GM21825 (cell line): ENCODE measurements at regions not wholly inside any gene's neighbourhood (a gene's known extent, or its start where the extent isn't known, plus 50 kb on each side); places are given as distances from the start of the nearest gene placed in this dataset.
A peak's percentile ranks its signal among the peaks of the same experiment; 100 is the strongest.

Source experiments
- ATAC-seq: cut with Tn5 transposase; IDR thresholded peaks from one replicate; pipeline ENCODE4 v1.9.1; 2021; ENCODE audit warnings: mild to moderate bottlenecking, moderate library complexity; ENCODE audit not compliant: unreplicated experiment

DNA sequence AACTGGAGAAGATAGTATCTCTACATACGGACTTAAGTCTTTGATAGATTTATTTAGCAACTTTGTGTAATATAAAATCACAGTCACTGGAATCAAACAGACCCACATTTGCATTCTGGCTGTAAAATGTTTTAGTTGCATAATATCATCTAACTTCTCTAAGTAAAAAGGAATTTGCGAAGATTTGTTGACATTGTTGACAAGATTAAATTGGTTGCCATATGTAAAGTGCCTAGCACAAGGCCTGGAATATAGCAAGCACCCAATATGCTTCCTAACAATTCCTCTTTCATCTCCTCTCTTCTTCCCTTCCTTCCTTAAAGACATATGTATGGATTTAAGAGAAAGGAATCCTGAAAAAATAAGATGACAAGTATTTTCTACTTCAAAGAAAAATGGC lies 295.4 kb upstream of the PPFIA2 start:
- ATAC-seq: no peak

DNA sequence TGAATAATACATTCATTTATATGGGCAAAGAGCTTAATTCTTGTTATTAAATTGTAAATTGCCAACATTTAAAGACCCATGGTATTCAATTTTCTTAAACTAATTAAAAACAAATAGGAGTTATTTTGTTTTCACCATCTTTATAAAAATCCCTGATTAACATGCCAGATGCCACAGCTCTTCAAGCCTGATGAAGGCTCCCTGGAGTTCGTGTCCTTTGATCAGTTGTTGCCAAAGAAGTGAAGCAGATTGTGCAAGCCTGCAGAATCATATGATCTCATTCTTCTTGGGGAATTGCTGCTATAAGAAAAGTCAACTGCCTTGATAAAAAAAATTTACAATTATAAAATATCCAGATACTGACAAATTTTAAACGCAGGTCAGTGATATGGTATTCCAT lies 288.3 kb upstream of the PPFIA2 start:
- ATAC-seq: no peak

- ATAC-seq: peak; percentile 80
These were observed 282.0 kb upstream of the PPFIA2 start for GRCh38 chr12:82040987-82041743.

GRCh38 chr12:82034769-82035168 lies 275.6 kb upstream of the PPFIA2 start:
- ATAC-seq: no peak

DNA sequence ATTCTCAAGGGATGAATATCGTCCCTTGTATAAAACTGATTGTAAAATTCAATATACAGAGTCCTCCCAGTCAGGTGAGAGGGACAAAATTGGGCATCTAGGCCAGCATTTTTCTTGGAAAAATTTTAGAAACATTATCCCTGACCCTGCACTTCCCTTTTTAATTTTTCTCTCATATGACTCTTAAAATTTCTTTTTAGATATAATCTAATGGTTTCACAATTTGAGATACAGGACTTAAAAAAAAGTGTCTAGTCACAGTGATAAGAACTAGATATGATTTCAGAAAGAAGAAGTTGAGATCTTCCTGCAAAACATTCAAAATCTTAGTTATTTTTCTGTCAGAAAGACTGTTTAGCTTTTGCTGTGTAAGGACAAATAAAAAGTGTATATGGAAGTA lies 270.8 kb upstream of the PPFIA2 start:
- no peak for ATAC-seq

- ATAC-seq: no peak
These were observed 269.6 kb upstream of the PPFIA2 start for GRCh38 chr12:82028772-82029171.

DNA sequence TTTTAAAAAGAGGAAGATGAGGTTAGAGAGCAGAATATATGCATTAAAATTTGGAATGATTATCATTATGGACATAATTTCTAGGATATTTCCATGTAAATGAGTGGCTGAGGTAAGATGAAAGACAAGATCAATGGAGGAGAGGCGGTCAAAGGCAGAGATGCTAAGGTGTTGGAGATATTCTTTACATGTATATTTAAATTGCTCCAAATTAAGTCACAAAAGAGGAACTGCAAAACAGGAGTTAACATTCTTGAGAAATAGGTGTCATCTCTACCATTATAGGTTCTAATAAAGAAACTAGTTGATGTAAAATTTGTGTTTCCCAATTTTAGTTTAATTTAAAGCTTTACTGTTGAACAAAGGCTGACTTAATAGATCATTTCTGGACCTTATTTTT lies 268.5 kb upstream of the PPFIA2 start:
- ATAC-seq: no peak

DNA sequence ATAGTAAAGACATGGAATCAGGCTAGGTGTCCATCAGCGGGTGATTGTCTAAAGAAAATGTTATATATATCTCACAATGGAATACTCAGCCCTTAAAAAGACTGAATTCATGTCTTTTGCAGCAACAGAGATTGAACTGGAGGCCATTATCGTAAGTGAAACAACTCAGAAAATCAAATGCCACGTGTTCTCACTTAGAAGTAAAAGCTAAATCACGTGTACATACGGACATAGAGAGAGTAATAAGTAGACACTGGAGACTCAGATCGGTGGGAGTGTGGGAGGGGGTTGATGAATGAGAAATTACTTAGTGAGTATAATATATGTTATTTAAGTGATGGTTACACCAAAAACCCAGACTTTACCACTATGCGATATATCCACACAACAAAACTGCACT lies 266.3 kb upstream of the PPFIA2 start:
- ATAC-seq: no peak

GRCh38 chr12:82019533-82019932 lies 260.4 kb upstream of the PPFIA2 start:
- ATAC-seq: no peak

DNA sequence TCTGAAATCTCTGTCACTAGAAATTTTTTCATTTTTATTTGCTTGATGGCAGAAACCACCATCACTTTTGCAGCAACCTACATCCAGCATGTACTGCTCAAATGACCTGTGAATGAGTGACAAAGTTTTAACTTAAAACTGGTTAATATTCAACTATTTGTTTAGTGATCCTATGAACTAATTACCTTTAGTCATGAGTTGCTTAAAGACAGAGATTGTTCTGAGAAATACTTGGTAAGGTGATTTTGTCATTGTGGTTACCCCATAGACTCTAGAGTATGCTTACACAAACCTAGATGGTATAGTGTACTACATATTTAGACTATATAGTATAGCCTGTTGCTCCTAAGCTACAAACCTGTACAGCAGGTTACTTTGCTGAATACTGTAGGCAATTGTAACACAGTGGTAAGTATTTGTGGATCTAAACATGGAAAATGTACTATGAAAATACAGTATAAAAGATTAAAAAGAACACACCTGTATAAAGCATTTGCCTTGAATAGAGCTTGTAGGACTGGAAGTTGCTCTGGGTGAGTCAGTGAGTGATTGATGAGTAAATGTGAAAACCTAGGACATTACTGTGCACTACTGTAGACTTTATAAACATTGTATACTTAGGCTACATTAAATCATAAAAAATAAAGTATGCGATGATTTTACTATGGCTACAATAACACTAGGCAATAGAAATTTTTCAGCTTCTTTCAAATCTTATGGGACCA lies 256.6 kb upstream of the PPFIA2 start:
- ATAC-seq: peak; percentile 96

- no peak for ATAC-seq
These were observed 253.0 kb upstream of the PPFIA2 start for GRCh38 chr12:82012176-82012575.

- ATAC-seq: no peak
These were observed 250.4 kb upstream of the PPFIA2 start for GRCh38 chr12:82009524-82009923.

- ATAC-seq: no peak
These were observed 249.1 kb upstream of the PPFIA2 start for GRCh38 chr12:82008251-82008650.

DNA sequence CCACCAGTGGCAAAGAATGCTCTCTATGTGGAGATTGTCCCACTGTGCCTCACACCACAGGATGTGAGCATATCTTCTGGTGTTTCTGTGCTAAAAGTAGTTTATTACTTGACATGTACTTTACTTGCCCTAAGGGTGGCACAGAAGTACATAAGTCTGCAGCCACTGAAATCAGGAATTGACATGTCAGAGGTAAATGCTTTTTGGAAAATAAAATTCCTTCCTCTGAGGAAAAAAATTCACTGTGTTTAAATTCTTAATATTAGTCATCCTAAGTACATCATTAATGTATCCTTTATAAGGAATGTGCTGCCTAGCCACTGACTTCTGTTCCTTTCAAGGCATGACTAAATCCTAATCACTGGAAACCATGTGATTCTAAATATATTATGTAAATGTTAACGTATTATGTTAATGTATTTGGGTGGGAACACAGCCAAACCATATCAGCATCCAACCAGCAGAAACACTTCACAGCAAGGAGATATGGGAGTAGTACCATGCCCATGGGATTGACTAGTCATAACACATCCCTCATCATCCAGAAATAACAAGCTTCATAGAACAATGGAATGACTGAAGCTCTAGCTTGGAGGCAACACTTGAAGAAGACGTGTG lies 239.7 kb upstream of the PPFIA2 start:
- ATAC-seq: no peak

GRCh38 chr12:81992461-81992860 lies 233.3 kb upstream of the PPFIA2 start:
- no peak for ATAC-seq

- ATAC-seq: no peak
These were observed 232.7 kb upstream of the PPFIA2 start for GRCh38 chr12:81991868-81992267.

GRCh38 chr12:81988362-81988761 lies 229.2 kb upstream of the PPFIA2 start:
- ATAC-seq: no peak

DNA sequence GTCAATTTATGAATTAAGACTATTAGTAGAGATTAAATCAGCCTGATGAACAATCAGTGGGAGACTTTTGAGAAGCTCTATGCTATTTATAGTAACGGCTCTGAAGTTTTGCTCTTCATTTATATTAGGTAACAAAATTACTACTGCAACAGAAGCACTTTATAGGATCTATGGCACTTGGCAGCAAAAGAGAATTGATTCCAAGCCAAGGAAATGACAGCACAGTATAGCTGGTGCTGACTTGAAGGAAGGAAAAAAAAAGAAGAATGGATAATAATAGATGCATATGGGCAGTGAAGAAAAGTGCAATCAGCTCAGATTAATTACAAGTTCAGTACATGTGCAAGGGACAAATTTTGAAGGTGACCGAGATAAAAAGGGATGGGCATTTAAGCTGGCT lies 228.2 kb upstream of the PPFIA2 start:
- ATAC-seq: no peak

- no peak for ATAC-seq
These were observed 217.5 kb upstream of the PPFIA2 start for GRCh38 chr12:81976661-81977060.

DNA sequence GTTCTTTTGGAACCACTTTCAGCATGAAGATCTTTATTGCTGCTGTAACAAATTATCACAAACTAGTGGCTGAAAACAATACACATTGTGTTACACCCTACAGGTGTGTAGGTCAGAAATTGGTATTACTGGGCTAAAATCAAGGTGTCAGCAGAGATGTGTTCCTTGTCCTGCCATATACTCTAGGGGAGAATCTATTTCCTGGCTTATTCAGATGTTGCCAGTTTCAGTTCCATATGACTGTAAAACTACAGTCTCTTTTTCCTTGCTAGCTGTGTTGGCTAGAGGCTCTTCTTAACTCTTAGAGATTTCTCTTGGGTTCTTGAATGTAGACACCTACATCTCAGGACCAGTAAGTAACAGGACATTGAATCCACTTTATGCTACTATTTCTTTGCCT lies 215.6 kb upstream of the PPFIA2 start:
- no peak for ATAC-seq

GRCh38 chr12:81968421-81968820 lies 209.3 kb upstream of the PPFIA2 start:
- no peak for ATAC-seq

GRCh38 chr12:81963636-81964035 lies 204.5 kb upstream of the PPFIA2 start:
- ATAC-seq: no peak
